IPS DF 4.7 (cell line): ENCODE measurements at regions not wholly inside any gene's neighbourhood (a gene's known extent, or its start where the extent isn't known, plus 50 kb on each side); places are given as distances from the start of the nearest gene placed in this dataset.

ENCODE experiments used
- DNase-seq: peaks from one replicate; pipeline ENCODE4 v3.0.0-alpha.2; 2013; ENCODE audit warnings: low spot score; ENCODE audit errors: extremely low read depth

- no peak for DNase-seq
These were observed 87.7 kb upstream of the PLEKHG7 start for GRCh38 chr12:92615086-92615485.

GRCh38 chr12:92614502-92614901 is 88.3 kb upstream of the PLEKHG7 start:
- DNase-seq, result no peak

GRCh38 chr12:92614001-92614400 is 88.8 kb upstream of the PLEKHG7 start:
- no peak for DNase-seq

- DNase-seq, result no peak
These were observed 90.2 kb upstream of the PLEKHG7 start for GRCh38 chr12:92612611-92613010.

- DNase-seq, result peak; percentile 16
These were observed 94.4 kb upstream of the PLEKHG7 start for GRCh38 chr12:92608151-92609091.

GRCh38 chr12:92606956-92607355 is 95.8 kb upstream of the PLEKHG7 start:
- no peak for DNase-seq

- DNase-seq, result no peak
These were observed 97.1 kb upstream of the PLEKHG7 start for GRCh38 chr12:92605621-92606170.

GRCh38 chr12:92604786-92605185 is 98.0 kb upstream of the PLEKHG7 start:
- DNase-seq, result no peak

GRCh38 chr12:92603741-92604432 is 98.9 kb upstream of the PLEKHG7 start:
- no peak for DNase-seq

GRCh38 chr12:92602930-92603623 is 99.7 kb upstream of the PLEKHG7 start:
- no peak for DNase-seq

- no peak for DNase-seq
These were observed 100.3 kb upstream of the PLEKHG7 start for GRCh38 chr12:92602476-92602875.

GRCh38 chr12:92601680-92602079 is 101.1 kb upstream of the PLEKHG7 start:
- DNase-seq, result no peak

- DNase-seq, result no peak
These were observed 101.6 kb upstream of the PLEKHG7 start for GRCh38 chr12:92601176-92601575.

GRCh38 chr12:92600052-92600451 is 102.7 kb upstream of the PLEKHG7 start:
- DNase-seq, result no peak

GRCh38 chr12:92597997-92598396 is 104.8 kb upstream of the PLEKHG7 start:
- no peak for DNase-seq

- DNase-seq, result no peak
These were observed 105.7 kb upstream of the PLEKHG7 start for GRCh38 chr12:92597118-92597517.

- no peak for DNase-seq
These were observed 106.4 kb upstream of the PLEKHG7 start for GRCh38 chr12:92596383-92596782.

GRCh38 chr12:92595663-92596062 is 107.1 kb upstream of the PLEKHG7 start:
- DNase-seq, result no peak

GRCh38 chr12:92593734-92594402 is 108.9 kb upstream of the PLEKHG7 start:
- no peak for DNase-seq

- no peak for DNase-seq
These were observed 117.6 kb upstream of the PLEKHG7 start for GRCh38 chr12:92585115-92585727.

GRCh38 chr12:92583910-92584309 is 118.9 kb upstream of the PLEKHG7 start:
- no peak for DNase-seq
